ENCODE measurements at regions not wholly inside any gene's neighbourhood (a gene's known extent, or its start where the extent isn't known, plus 50 kb on each side); places are given as distances from the start of the nearest gene placed in this dataset.

DNA sequence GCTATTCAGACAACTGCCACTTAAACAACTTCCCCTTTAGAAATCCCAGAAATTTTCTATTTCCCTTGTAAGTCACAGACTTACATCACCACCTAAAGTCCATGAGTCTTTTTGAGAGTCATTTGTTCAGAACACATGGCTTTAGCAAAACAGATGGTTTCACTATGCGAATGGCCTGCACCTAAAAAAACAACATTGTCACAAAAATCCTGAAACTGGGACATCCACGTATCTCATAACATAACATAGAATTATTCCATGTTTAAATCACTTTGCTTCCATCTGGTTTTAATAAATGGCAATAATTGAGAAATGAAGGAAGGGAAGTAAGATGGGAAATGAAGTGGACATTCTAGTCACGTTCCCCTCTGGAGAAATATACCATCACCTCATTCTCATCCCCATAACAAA, 155.3 kb upstream of the EDNRA start:
- TF ChIP-seq, protein P1, sequence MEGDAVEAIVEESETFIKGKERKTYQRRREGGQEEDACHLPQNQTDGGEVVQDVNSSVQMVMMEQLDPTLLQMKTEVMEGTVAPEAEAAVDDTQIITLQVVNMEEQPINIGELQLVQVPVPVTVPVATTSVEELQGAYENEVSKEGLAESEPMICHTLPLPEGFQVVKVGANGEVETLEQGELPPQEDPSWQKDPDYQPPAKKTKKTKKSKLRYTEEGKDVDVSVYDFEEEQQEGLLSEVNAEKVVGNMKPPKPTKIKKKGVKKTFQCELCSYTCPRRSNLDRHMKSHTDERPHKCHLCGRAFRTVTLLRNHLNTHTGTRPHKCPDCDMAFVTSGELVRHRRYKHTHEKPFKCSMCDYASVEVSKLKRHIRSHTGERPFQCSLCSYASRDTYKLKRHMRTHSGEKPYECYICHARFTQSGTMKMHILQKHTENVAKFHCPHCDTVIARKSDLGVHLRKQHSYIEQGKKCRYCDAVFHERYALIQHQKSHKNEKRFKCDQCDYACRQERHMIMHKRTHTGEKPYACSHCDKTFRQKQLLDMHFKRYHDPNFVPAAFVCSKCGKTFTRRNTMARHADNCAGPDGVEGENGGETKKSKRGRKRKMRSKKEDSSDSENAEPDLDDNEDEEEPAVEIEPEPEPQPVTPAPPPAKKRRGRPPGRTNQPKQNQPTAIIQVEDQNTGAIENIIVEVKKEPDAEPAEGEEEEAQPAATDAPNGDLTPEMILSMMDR (IDR thresholded peaks at IDR 0.05): no peak
- no peak for TF ChIP-seq POLR2A (IDR thresholded peaks at IDR 0.05)
- Histone ChIP-seq H3K27ac (no peak overlapping the region), H3K4me1 (no peaks in the 10 kb centered on the region), H3K27me3 (no peaks in the 10 kb centered on the region), H3K36me3 (no peaks in the 10 kb centered on the region), H3K9me3 (no peaks in the 10 kb centered on the region), H3K4me3 (no peak overlapping the region)
- DNase-seq: no peak
- WGBS, 2 donors: 77 to 83% methylated on average over 3 of the region's 3 CpGs
- intact Hi-C loops (cut with DNase I): no loop called here

DNA sequence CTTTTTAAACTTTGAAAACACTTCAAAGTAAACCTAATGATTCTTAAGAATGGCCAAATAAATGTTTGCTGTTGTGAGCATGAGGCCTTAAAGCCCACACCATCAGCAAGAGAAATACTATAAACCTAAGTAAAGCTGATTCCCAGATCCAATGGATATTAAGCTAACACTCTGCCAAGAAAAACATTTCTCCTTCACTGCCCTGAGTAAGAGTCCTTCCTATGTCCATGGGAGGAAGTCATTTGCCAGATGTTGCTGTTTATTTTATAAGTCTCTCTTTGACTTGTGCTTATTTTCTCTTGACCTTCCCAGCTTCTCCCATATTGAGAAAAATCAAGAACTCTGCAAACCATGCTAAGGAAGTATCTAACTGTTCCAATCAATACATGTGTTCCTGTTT, 154.3 kb upstream of the EDNRA start:
- Histone ChIP-seq H3K27me3 (no peaks in the 10 kb centered on the region), H3K9me3 (no peaks in the 10 kb centered on the region), H3K36me3 (no peaks in the 10 kb centered on the region), H3K4me3 (no peak overlapping the region), H3K4me1 (no peaks in the 10 kb centered on the region), H3K27ac (no peak overlapping the region)
- intact Hi-C loops (cut with DNase I): no loop called here
- no peak for TF ChIP-seq POLR2A (IDR thresholded peaks at IDR 0.05)
- TF ChIP-seq, protein P1 (IDR thresholded peaks at IDR 0.05): no peak
- DNase-seq: no peak

DNA sequence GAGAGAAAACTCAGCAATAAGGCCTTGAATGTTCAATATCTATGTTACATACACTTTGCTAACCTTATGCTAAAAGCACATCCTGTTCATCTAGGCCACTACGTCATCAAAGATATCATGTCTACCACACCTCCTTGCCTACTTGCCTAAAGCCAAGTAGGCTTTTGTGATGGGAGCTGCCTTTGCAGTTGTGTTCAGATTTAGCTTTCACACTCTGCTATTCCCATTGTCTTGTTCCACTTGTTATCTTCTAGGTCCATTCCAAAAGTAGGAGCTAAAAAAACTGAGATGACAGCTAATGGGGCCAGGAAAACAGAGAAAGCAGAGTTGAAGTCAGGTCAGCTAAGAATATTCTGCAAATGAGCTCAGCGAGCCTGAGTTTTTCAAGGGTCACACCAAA, 153.6 kb upstream of the EDNRA start:
- Histone ChIP-seq H3K36me3 (no peaks in the 10 kb centered on the region), H3K27me3 (no peaks in the 10 kb centered on the region), H3K4me1 (no peaks in the 10 kb centered on the region), H3K4me3 (no peak overlapping the region), H3K27ac (no peak overlapping the region), H3K9me3 (no peaks in the 10 kb centered on the region)
- intact Hi-C loops (cut with DNase I): no loop called here
- DNase-seq: no peak
- TF ChIP-seq, protein P1 (IDR thresholded peaks at IDR 0.05): no peak
- no peak for TF ChIP-seq POLR2A (IDR thresholded peaks at IDR 0.05)
- WGBS, 2 donors: 75 to 86% methylated on average over 2 of the region's 2 CpGs

DNA sequence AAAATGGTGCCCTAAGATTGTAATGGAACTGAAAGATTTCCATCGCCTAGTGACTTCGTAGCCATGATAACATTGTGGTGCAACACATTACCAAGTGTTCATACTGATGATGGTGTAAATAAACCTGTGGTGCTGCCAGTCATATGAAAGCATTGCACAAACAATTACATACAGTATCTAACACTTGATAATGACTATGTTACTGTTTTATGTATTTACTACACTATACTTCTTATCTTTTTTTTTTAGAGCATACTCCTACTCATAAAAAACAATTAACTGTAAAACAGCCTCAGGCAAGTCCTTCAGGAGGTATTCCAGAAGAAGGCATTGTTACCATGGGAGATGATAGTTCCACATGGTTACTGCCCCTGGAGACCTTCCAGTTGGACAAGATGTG, 152.7 kb upstream of the EDNRA start:
- Histone ChIP-seq H3K4me1 (no peaks in the 10 kb centered on the region), H3K27ac (no peak overlapping the region), H3K4me3 (no peak overlapping the region), H3K9me3 (no peaks in the 10 kb centered on the region), H3K27me3 (no peaks in the 10 kb centered on the region), H3K36me3 (no peaks in the 10 kb centered on the region)
- intact Hi-C loops (cut with DNase I): no loop called here
- WGBS, 2 donors: 96 to 97% methylated on average over 2 of the region's 2 CpGs
- TF ChIP-seq, protein P1 (IDR thresholded peaks at IDR 0.05): no peak
- no peak for TF ChIP-seq POLR2A (IDR thresholded peaks at IDR 0.05)
- DNase-seq: no peak

DNA sequence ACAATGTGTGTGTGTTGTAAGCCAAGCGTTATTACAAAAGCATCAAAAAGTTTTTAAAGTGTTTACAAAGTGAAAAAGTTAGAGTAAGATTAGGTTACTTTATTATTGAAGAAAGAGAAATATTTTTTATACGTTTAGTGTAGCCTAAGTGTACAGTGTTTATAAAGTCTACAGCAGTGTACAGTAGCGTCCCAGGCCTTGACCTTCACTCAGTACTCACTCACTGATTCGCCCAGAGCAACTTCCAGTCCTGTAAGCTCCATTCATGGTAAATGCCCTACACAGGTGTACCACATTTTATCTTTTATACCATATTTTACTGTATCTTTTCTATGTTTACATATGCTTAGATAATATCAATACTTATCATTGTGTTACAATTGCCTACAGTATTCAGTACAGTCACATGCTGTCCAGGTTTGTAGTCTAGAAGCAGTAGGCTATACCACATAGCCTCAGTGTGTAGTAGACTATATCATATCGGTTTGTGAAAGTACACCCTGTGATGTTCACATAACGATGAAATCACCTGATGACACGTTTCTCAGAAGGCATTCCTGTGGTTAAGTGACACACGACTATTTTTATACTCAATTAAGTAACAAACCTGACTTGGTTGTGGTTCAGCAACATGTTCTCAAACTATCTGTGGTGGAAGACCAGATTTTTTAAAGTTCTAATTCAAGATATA, 152.0 kb upstream of the EDNRA start:
- Histone ChIP-seq H3K27me3 (no peaks in the 10 kb centered on the region), H3K4me1 (no peaks in the 10 kb centered on the region), H3K4me3 (no peak overlapping the region), H3K9me3 (no peaks in the 10 kb centered on the region), H3K27ac (no peak overlapping the region), H3K36me3 (no peaks in the 10 kb centered on the region)
- intact Hi-C loops (cut with DNase I): no loop called here
- no peak for DNase-seq
- 79% methylated on average over 8 of the region's 8 CpGs for WGBS, 2 donors
- TF ChIP-seq POLR2A (IDR thresholded peaks at IDR 0.05): no peak
- TF ChIP-seq, protein P1 (IDR thresholded peaks at IDR 0.05): no peak
